IMR-90 (cell line): ENCODE measurements at regions not wholly inside any gene's neighbourhood (a gene's known extent, or its start where the extent isn't known, plus 50 kb on each side); places are given as distances from the start of the nearest gene placed in this dataset.

Experiments
- ATAC-seq: fragments of 200-7000 bp; cut with Tn5 transposase; 2 replicates; pipeline ENCODE4 v1.9.1; 2020; ENCODE audit warnings: low read depth, mild to moderate bottlenecking, moderate library complexity
- BruUV-seq: library from RNA; stranded (reverse); fragments of 400-500 nt; replicated peaks from 2 replicates; lab custom pipeline; 2021; lab: Mats Ljungman, UMichigan
- CTCF ChIA-PET: fragments of 300-600 bp; formaldehyde crosslinking; extraction: SDS; loops from one replicate; lab custom pipeline; 2021; ENCODE audit warnings: antibody characterized with exemption; lab: Yijun Ruan, JAX
- POLR2A ChIA-PET: fragments of 300-600 bp; sonication (Branson Sonifier 250); formaldehyde crosslinking; loops from one replicate; lab custom pipeline; 2022; ENCODE audit warnings: antibody characterized with exemption; ENCODE audit not compliant: unreplicated experiment; lab: Charles Lee
- DNase-seq: peaks from one replicate; pipeline ENCODE4 v3.0.0; 2013
- H2AFZ ChIP-seq: replicated peaks from 2 replicates; pipeline ENCODE3; 2013; ENCODE audit warnings: low read length, mild to moderate bottlenecking; ENCODE audit not compliant: poor library complexity
- H2AK5ac ChIP-seq: 2 replicates; pipeline ENCODE4 v1.6.1; 2013; ENCODE audit warnings: low read depth, low read length, inconsistent platforms
- H2AK9ac ChIP-seq: replicated peaks from 2 replicates; pipeline ENCODE3; 2013; ENCODE audit warnings: mild to moderate bottlenecking, low read depth, low read length, moderate library complexity; ENCODE audit not compliant: poor library complexity
- H2BK120ac ChIP-seq: 2 replicates; pipeline ENCODE4 v1.6.1; 2013; ENCODE audit warnings: low read depth, low read length, inconsistent platforms
- H2BK15ac ChIP-seq: 3 replicates; pipeline ENCODE4 v1.6.1; 2013; ENCODE audit warnings: low read depth, low read length, inconsistent platforms
- H2BK20ac ChIP-seq: 2 replicates; pipeline ENCODE4 v1.6.1; 2013; ENCODE audit warnings: low read depth, mild to moderate bottlenecking, inconsistent platforms, low read length, moderate library complexity
- H2BK5ac ChIP-seq: 2 replicates; pipeline ENCODE4 v1.6.1; 2013; ENCODE audit warnings: mild to moderate bottlenecking, low read depth, low read length, inconsistent platforms; ENCODE audit not compliant: poor library complexity, severe bottlenecking
- H3K14ac ChIP-seq: replicated peaks from 2 replicates; pipeline ENCODE4 v1.6.1; 2013; ENCODE audit warnings: low read depth, low read length, inconsistent platforms
- H3K18ac ChIP-seq: 2 replicates; pipeline ENCODE4 v1.6.1; 2013; ENCODE audit warnings: low read depth, low read length, control low read depth
- H3K23ac ChIP-seq: 2 replicates; pipeline ENCODE4 v1.6.1; 2013; ENCODE audit warnings: low read depth, low read length, inconsistent platforms
- H3K27ac ChIP-seq: 2 replicates; pipeline ENCODE4 v1.5.1; 2013; ENCODE audit warnings: mild to moderate bottlenecking, control low read depth, low read length; ENCODE audit not compliant: insufficient read depth
- H3K27me3 ChIP-seq: 2 replicates; pipeline ENCODE4 v1.6.1; 2013; ENCODE audit warnings: low read length; ENCODE audit not compliant: control insufficient read depth, insufficient read depth
- H3K36me3 ChIP-seq: 2 replicates; pipeline ENCODE4 v1.6.1; 2013; ENCODE audit warnings: low read length, mixed read lengths; ENCODE audit not compliant: control insufficient read depth, insufficient read depth
- H3K4ac ChIP-seq: 2 replicates; pipeline ENCODE4 v1.6.1; 2013; ENCODE audit warnings: low read depth, low read length, inconsistent platforms
- H3K4me1 ChIP-seq: 2 replicates; pipeline ENCODE4 v1.6.1; 2013; ENCODE audit warnings: low read length, mixed read lengths; ENCODE audit not compliant: control insufficient read depth, insufficient read depth
- H3K4me2 ChIP-seq: 2 replicates; pipeline ENCODE4 v1.6.1; 2013; ENCODE audit warnings: low read depth, mild to moderate bottlenecking, control low read depth, low read length, moderate library complexity
- H3K4me3 ChIP-seq: 2 replicates; pipeline ENCODE4 v1.5.1; 2013; ENCODE audit warnings: low read depth, mild to moderate bottlenecking, control low read depth, low read length, moderate library complexity; ENCODE audit not compliant: insufficient read depth
- H3K56ac ChIP-seq: 2 replicates; pipeline ENCODE4 v1.6.1; 2013; ENCODE audit warnings: low read length, inconsistent platforms; ENCODE audit not compliant: insufficient read depth; ENCODE audit errors: extremely low read depth
- H3K79me1 ChIP-seq, 2 experiments: 2 replicates each; pipeline ENCODE4 v1.6.1; 2013; ENCODE audit warnings: low read length in 2 of 2, inconsistent platforms in 1 of 2, low read depth in 1 of 2
- H3K9ac ChIP-seq: 2 replicates; pipeline ENCODE4 v1.6.1; 2013; ENCODE audit warnings: low read depth, low read length, control low read depth
- H3K9me1 ChIP-seq: 2 replicates; pipeline ENCODE4 v1.6.1; 2013; ENCODE audit warnings: low read length, inconsistent platforms; ENCODE audit not compliant: insufficient read depth
- H3K9me3 ChIP-seq: 2 replicates; pipeline ENCODE4 v1.6.1; 2013; ENCODE audit warnings: low read length; ENCODE audit not compliant: control insufficient read depth, insufficient read depth
- H4K20me1 ChIP-seq: 2 replicates; pipeline ENCODE4 v1.6.1; 2013; ENCODE audit warnings: low read length, inconsistent platforms; ENCODE audit not compliant: insufficient read depth
- H4K5ac ChIP-seq: 2 replicates; pipeline ENCODE4 v1.6.1; 2013; ENCODE audit warnings: mild to moderate bottlenecking, low read depth, low read length, control low read depth
- H4K8ac ChIP-seq, 2 experiments: 2 replicates each; pipeline ENCODE4 v1.6.1; 2013; ENCODE audit warnings: low read depth in 2 of 2, low read length in 2 of 2, control low read depth in 1 of 2, inconsistent platforms in 1 of 2
- H4K91ac ChIP-seq: 2 replicates; pipeline ENCODE4 v1.6.1; 2013; ENCODE audit warnings: low read depth, low read length, inconsistent platforms; ENCODE audit not compliant: insufficient read depth
- BHLHE40 ChIP-seq: fragments of 150-350 bp; IDR thresholded peaks from 2 replicates; pipeline ENCODE4 v1.6.1; 2016; ENCODE audit warnings: mild to moderate bottlenecking, low read depth, low read length
- CHD1 ChIP-seq: IDR thresholded peaks from 2 replicates; pipeline ENCODE4 v1.6.1; 2012; ENCODE audit warnings: low read depth, low read length, improper control_type of control experiment
- CTCF ChIP-seq: conservative IDR thresholded peaks from 2 replicates; pipeline ENCODE4 v1.5.1; 2012; ENCODE audit warnings: mild to moderate bottlenecking, low read depth, low read length, improper control_type of control experiment
- ELK1 ChIP-seq: fragments of 150-350 bp; IDR thresholded peaks from 2 replicates; pipeline ENCODE4 v1.6.1; 2016; ENCODE audit warnings: low read depth, mild to moderate bottlenecking, low read length, moderate library complexity, borderline replicate concordance
- FOS ChIP-seq: fragments of 150-350 bp; IDR thresholded peaks from 2 replicates; pipeline ENCODE4 v1.6.1; 2016; ENCODE audit warnings: low read depth, low read length
- MAFK ChIP-seq: IDR thresholded peaks from 2 replicates; pipeline ENCODE4 v1.6.1; 2012; ENCODE audit warnings: low read depth, low read length, improper control_type of control experiment
- MAZ ChIP-seq: IDR thresholded peaks from 2 replicates; pipeline ENCODE4 v1.6.1; 2012; ENCODE audit warnings: low read depth, mild to moderate bottlenecking, low read length, improper control_type of control experiment, moderate library complexity, borderline replicate concordance
- NFE2L2 ChIP-seq: fragments of 150-350 bp; IDR thresholded peaks from 2 replicates; pipeline ENCODE4 v1.6.1; 2016; ENCODE audit warnings: low read depth, mild to moderate bottlenecking, low read length
- POLR2A ChIP-seq: IDR thresholded peaks from 2 replicates; pipeline ENCODE4 v1.6.1; 2012; ENCODE audit warnings: mild to moderate bottlenecking, low read depth, low read length
- RCOR1 ChIP-seq: IDR thresholded peaks from 2 replicates; pipeline ENCODE4 v1.6.1; 2012; ENCODE audit warnings: mild to moderate bottlenecking, low read length, improper control_type of control experiment; ENCODE audit not compliant: insufficient replicate concordance
- RFX5 ChIP-seq: IDR thresholded peaks from 2 replicates; pipeline ENCODE4 v1.8.0; 2012; ENCODE audit warnings: low read depth, mild to moderate bottlenecking, low read length, moderate library complexity
- SMC3 ChIP-seq: fragments of 150-350 bp; IDR thresholded peaks from 2 replicates; pipeline ENCODE4 v1.6.1; 2016; ENCODE audit warnings: low read depth, mild to moderate bottlenecking, antibody characterized with exemption, low read length, moderate library complexity
- USF2 ChIP-seq: fragments of 150-350 bp; IDR thresholded peaks from 2 replicates; pipeline ENCODE4 v1.6.1; 2017; ENCODE audit warnings: mild to moderate bottlenecking, antibody characterized with exemption, low read length, low read depth
- WGBS, 2 experiments: methylation state at CpG; one replicate each; pipeline versions ENCODE4 v1.1.5 to v1.1.7; 2013; ENCODE audit warnings: missing lambda C conversion rate in 2 of 2; ENCODE audit not compliant: insufficient read length in 1 of 2; ENCODE audit errors: extremely low coverage in 2 of 2; 5-methylcytosine and 5-hydroxymethylcytosine counted together
- dilution Hi-C: fragments of 300-500 bp; cut with HindIII; formaldehyde crosslinking; loops from one replicate; pipeline ENCODE4 v1.14.3; 2018; ENCODE audit warnings: low sequenced_read_pairs; ENCODE audit not compliant: unreplicated experiment
- in situ Hi-C: fragments of 300-500 bp; cut with MboI; formaldehyde crosslinking; loops from 3 replicates; pipeline ENCODE4 v1.14.3; 2019; ENCODE audit warnings: low sequenced_read_pairs, inconsistent platforms, mixed read lengths
- intact Hi-C: fragments of 100-400 bp; cut with micrococcal nuclease; formaldehyde crosslinking; loops from 2 replicates; pipeline ENCODE4 v1.10.0; 2022

GRCh38 chr2:150718280-150718679 lies 230.8 kb upstream of the RND3 start:
- Histone ChIP-seq H3K4me2 (no peak overlapping the region), H3K79me1 (no peaks in the 10 kb centered on the region), H3K4me1 (peaks cover 3% of the 10 kb centered on the region), H3K36me3 (no peaks in the 10 kb centered on the region), H2AK9ac (no peak overlapping the region), H3K4me3 (no peak overlapping the region), H3K9me3 (no peaks in the 10 kb centered on the region), H2BK5ac (no peak overlapping the region), H3K18ac (no peak overlapping the region), H3K9ac (no peak overlapping the region), H2BK20ac (no peak overlapping the region), H3K4ac (no peak overlapping the region), H4K5ac (no peak overlapping the region), H3K14ac (no peak overlapping the region), H2AFZ (no peak overlapping the region), H3K27ac (no peak overlapping the region), H3K23ac (no peak overlapping the region), H3K9me1 (no peaks in the 10 kb centered on the region), H3K56ac (no peak overlapping the region), H2BK15ac (no peak overlapping the region), H2BK120ac (no peak overlapping the region), H4K91ac (no peak overlapping the region), H4K20me1 (no peaks in the 10 kb centered on the region), H3K27me3 (no peaks in the 10 kb centered on the region), H2AK5ac (no peak overlapping the region), H4K8ac (no peak overlapping the region)
- in situ Hi-C loops = no loop called here
- ChIA-PET POLR2A (no interaction called here), CTCF (no interaction called here)
- intact Hi-C loops = loop anchor here (10.0 kb wide), 1 partner anchor 317 kb away; no protein-coding TSS in a partner anchor
- WGBS, 2 experiments = no CpG with 5 or more reads among the region's 1 CpG
- DNase-seq (no peak), ATAC-seq (no peak)
- no TSS peak for BruUV-seq
- dilution Hi-C loops = no loop called here
- TF ChIP-seq CTCF (no peak), MAFK (no peak), POLR2A (no peak), CHD1 (no peak), FOS (no peak), NFE2L2 (no peak), RCOR1 (no peak), ELK1 (no peak), SMC3 (no peak), USF2 (no peak), RFX5 (no peak), MAZ (no peak), BHLHE40 (no peak)
